ENCODE measurements at regions not wholly inside any gene's neighbourhood (a gene's known extent, or its start where the extent isn't known, plus 50 kb on each side); places are given as distances from the start of the nearest gene placed in this dataset.

DNA sequence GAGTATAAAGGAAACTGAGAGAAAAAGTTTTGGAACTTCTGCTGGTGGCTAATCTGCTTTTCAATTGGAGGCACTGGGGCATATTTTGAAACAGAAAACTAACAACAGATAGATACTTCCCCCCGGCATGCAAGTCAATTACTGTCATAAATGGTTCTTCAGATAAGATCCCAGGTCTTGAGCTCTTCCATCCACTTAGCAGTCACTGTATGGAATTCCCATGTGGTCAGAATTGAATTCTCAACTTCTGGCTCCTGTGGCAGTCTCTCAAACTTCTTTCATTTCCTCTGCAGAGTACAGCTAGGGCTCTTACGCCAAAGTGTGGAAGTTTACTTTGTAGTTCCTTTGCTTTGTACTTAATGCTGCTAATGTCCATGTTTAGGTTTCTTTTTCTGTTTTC, 452.2 kb downstream of the IPO8 start:
- H3K4me3 ChIP-seq (replicated peaks in 1 of 2; ENCODE audit: low read depth in 2 of 2, low read length in 2 of 2) = no peak overlapping the region
- TF ChIP-seq, protein P1, sequence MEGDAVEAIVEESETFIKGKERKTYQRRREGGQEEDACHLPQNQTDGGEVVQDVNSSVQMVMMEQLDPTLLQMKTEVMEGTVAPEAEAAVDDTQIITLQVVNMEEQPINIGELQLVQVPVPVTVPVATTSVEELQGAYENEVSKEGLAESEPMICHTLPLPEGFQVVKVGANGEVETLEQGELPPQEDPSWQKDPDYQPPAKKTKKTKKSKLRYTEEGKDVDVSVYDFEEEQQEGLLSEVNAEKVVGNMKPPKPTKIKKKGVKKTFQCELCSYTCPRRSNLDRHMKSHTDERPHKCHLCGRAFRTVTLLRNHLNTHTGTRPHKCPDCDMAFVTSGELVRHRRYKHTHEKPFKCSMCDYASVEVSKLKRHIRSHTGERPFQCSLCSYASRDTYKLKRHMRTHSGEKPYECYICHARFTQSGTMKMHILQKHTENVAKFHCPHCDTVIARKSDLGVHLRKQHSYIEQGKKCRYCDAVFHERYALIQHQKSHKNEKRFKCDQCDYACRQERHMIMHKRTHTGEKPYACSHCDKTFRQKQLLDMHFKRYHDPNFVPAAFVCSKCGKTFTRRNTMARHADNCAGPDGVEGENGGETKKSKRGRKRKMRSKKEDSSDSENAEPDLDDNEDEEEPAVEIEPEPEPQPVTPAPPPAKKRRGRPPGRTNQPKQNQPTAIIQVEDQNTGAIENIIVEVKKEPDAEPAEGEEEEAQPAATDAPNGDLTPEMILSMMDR (IDR thresholded peaks at IDR 0.05; ENCODE audit: low read depth, low read length) = no peak
- no peak for DNase-seq (ENCODE audit: low read depth in 2 of 2)

DNA sequence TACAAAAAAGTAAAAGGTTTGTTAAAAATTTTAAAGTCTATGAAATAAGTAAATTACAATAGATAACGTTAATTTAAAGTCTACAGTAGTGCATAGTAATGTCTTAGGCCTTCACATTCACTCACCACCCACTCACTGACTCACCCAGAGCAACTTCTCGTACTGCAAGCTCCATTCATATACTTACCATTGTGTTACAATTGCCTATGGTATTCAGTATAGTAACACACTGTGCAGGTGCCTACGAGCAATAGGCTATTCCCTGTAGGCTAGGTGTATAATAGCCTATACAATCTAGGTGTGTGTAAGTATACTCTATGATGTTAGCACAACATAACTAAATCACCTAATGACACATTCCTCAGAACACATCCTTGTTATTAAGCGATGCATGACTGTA, 435.3 kb upstream of the TMTC1 start:
- TF ChIP-seq, protein P1 (IDR thresholded peaks at IDR 0.05; ENCODE audit: low read depth, low read length) = no peak
- DNase-seq (ENCODE audit: low read depth in 2 of 2) = peak in 1 of 2 donors; percentile 41
- H3K4me3 ChIP-seq (replicated peaks in 1 of 2; ENCODE audit: low read depth in 2 of 2, low read length in 2 of 2) = no peak overlapping the region

DNA sequence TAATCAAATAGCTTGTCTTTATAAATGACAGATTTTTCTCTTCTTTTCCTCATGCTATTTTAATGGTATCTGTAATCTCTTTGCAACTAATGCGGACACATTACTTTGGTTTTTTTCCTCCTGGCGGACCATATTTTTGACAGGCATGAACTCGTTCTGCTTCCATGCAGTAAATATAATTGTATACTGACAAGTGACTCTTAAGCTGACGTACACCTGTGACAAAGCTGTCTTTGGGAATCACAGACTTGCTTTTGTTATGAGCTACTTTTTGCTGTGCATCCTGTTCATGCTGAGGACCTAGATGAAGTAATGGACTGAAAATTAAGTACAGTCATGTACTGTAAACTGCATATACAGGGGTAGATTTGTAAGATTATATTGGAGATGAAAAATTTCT, 434.3 kb upstream of the TMTC1 start:
- TF ChIP-seq, protein P1 (IDR thresholded peaks at IDR 0.05; ENCODE audit: low read depth, low read length) = no peak
- DNase-seq (ENCODE audit: low read depth in 2 of 2) = no peak
- H3K4me3 ChIP-seq (replicated peaks in 1 of 2; ENCODE audit: low read depth in 2 of 2, low read length in 2 of 2) = no peak overlapping the region

DNA sequence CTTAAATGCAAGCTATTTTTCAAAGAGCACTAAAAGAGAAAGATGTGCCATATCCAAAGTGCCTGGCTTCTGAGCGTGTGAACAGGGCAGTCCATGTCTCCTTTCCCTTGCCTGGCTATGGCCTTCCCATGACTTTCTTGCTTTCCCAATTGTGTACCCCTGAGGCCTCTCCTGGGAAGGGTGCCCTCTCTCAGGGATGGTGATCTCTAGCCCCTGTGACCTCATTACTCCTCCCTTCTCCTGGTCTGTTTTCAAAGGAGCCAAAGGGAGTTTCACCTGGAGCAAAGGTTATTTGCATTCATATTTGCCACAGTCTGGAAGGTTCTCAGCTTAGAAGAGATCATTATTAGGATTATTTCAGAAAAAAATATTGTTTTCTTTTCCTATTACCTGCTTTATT, 429.4 kb upstream of the TMTC1 start:
- TF ChIP-seq, protein P1 (IDR thresholded peaks at IDR 0.05; ENCODE audit: low read depth, low read length) = no peak
- no peak for DNase-seq (ENCODE audit: low read depth in 2 of 2)
- H3K4me3 ChIP-seq (replicated peaks in 1 of 2; ENCODE audit: low read depth in 2 of 2, low read length in 2 of 2) = no peak overlapping the region

DNA sequence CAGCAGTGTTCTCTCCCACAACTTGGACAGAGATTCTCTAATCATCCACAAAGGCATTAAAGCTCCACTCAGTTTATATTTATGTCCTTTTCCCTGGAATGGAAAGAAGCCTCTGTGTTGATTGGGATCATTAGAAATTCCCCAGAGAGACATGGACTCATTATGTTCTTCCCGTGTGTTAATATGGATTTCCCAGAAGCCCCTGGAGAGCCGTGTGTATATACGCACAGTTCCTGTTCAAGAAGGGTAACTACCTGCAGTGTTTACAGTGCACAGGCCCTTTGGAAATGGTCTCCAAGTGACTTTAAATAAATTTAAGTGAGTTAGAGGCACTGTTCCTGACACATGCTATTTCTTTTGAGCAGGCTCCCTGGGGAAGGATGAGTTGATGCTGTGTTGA, 428.0 kb upstream of the TMTC1 start:
- no peak overlapping the region for H3K4me3 ChIP-seq (replicated peaks in 1 of 2; ENCODE audit: low read depth in 2 of 2, low read length in 2 of 2)
- no peak for DNase-seq (ENCODE audit: low read depth in 2 of 2)
- TF ChIP-seq, protein P1 (IDR thresholded peaks at IDR 0.05; ENCODE audit: low read depth, low read length) = no peak

DNA sequence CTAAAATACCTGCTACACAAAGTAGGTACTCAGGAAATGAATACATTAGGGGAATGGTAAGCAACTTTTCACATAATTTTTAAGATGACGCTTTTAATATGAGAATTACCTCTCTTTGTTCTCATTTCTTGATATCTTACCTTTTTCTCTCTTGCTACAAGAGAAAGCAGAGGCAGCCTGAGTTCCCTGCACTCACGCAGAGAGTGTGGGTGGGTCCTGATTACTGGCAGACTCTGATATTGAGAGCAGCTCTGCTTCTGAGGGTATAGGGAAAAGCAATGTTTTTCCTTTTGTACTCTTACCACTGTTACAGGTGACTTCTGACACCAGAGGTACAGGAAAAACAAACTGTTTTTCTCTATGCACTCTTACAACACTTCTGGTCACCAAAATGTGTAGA, 420.2 kb upstream of the TMTC1 start:
- DNase-seq (ENCODE audit: low read depth in 2 of 2) = no peak
- TF ChIP-seq, protein P1 (IDR thresholded peaks at IDR 0.05; ENCODE audit: low read depth, low read length) = no peak
- no peak overlapping the region for H3K4me3 ChIP-seq (replicated peaks in 1 of 2; ENCODE audit: low read depth in 2 of 2, low read length in 2 of 2)

DNA sequence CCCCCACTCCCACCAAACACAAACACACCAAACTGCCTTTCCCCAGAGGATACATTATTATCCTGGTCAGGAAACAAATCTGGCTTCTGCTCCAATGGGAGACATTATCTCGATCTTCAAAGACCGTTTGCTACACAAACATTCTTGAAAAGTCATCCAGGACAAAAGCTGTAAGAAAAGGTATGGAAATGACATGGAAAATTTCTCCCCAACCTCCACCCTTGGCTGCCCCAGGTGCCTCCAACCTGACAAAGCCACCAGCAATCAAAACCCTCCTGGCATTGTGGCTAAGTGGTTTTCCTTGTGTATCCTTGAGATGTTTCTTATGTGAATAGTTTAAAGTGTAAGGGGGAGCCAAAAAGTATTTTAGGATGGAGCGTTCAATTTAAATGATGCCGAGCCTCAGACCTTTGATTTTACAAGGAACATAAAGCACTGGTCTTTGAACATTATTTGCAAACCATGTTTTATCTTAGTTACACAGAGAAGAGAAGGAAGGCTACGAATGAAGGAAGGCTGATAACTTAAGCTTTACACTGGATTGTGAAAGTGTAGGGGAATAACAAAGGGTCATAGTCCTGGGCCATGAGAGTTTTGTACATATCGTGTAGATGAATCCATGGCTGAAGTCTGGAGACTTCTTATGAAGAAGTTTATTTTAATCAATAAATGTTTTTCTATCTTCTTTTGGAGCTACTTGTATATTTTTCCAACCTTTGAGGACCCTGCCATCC, 418.9 kb upstream of the TMTC1 start:
- no peak overlapping the region for H3K4me3 ChIP-seq (replicated peaks in 1 of 2; ENCODE audit: low read depth in 2 of 2, low read length in 2 of 2)
- TF ChIP-seq, protein P1 (IDR thresholded peaks at IDR 0.05; ENCODE audit: low read depth, low read length) = no peak
- no peak for DNase-seq (ENCODE audit: low read depth in 2 of 2)
